Stimulated activated naive CD8-positive, alpha-beta T cell treated with anti-CD3 and anti-CD28 coated beads, Interleukin-15, Interleukin-2, amounts not matched to agents 100 U/mL and 50 U/mL, for 24 hours (primary cell): ENCODE measurements at regions not wholly inside any gene's neighbourhood (a gene's known extent, or its start where the extent isn't known, plus 50 kb on each side); places are given as distances from the start of the nearest gene placed in this dataset.
"Not testable (repeated sequence)": the region's sequence is repeated elsewhere in the genome, so short reads cannot be mapped to it uniquely, and the experiment has no call there.

ENCODE experiments used
- ATAC-seq: fragments of 150-1000 bp; cut with Tn5 transposase; one replicate; pipeline ENCODE4 v1.10.0; 2021
- DNase-seq: peaks from one replicate; pipeline ENCODE4 v3.0.0; 2021

DNA sequence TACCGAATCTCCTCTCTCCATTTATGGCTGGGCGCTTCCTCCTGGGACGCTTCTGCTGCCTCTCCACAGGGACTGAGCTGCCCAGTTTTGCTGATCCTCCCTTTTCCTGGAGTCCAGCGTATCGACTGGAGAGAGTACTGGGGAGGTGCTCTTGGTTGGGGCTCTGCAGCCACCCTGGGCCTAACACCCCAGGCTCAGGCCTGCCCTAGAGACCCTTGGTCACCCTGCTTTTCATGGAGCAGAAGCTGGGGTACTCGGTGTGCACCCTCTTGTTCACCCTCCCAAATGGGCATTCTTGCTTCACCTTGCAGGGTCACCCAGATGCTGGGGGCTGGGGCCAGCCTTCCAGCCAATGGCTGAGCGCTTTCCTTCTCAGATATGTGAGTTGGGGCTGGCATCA is 88.8 kb upstream of the RET start:
- ATAC-seq (no peak), DNase-seq (no peak)

DNA sequence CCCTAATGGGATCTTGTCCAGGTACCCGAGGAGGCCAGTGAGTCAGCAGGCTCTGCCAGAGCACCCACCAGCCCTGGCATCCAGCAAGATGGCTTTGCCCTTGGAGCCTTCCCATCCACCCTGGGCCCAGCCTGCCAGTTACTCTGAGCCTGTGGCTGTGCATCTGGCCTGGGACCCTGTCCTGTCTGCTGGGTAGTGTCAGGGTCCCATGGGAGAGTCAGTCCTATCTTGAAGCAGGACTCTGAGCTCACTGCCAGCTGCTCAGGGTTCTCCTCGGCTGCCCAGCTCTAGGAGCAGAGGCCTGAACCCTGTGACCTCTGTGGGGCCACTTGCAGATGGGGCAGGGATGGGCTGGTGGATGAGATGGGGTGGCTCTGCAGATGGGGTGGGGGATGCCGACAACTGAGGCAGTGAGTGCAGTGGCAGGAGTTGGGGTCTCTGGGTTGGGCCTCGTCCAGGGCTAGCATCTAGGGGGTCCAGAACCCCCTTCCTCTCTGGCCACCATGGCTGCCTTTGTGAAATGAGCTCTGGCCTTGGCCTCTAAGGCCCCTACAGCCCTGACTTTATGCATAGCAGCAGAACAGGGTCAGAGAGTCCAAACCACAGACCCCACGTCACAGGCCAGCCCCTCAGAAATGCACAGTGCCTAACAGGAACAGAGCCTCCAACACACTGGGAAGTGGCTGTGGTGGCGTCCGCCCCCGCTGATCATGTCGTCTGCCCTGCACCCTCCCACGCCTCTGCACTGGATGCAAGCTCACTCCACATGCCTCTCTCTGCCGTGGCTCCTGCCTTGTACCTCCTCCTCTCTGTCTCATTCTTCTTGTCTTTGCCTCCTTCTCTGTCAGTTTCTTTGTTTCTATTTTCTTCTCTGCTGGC is 88.1 kb upstream of the RET start:
- DNase-seq: no peak
- ATAC-seq: peak; percentile 39

DNA sequence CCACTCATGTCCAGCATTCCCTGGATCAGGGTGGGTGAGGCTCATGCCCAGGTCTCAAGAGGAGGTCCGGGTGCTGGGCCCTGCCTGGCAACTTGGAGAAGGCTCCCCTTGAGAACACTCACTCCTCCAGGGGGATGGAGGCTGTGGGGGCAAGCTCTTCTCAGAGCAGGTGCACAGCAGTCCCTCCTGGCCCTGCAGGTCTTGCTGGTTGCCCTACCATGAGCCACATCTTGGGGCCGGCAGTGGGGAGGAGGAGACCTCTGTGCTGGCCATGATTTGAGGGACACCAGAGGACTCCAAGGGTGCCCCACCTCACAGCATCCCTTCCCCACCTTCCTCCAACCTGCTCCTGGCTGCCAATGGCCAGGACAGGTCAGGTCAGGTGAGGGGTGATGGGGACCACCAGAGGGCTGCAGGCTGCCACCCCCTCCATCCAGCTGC is 87.4 kb upstream of the RET start:
- ATAC-seq (no peak), DNase-seq (no peak)

DNA sequence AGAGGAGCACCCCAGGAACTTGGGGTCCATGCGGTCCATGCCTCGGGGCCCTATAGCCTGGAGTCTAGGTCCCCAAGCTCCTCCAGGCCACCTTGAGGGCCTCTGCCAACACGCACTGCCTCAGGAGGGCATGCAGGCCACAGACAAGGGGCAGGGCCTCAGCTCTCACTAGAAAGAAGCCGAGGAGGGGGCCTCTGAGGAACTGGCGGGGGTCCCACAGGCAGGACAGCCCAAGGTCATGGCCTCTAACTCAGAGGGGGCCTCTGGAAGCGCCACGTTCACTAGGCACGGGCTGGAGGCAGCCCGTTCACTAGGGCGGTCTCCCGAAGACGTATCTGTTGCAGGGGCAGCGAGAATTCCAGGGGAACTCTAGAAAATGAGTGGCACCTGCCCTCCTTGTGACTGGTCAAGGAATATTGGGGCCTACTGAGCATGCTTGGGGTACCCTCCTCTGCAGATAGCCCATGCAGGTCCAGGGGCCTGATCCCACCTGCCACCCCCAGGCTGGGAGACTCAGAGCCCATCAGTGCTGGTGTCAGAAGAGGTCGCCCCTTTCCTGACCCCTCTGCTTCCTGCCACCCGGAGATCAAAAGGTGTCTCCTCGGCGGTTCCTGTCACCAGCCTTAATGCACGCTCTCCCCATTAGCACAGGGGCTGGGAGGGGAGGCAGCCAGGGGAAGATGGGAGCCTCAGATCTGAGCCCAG is 86.7 kb upstream of the RET start:
- no peak for DNase-seq

DNA sequence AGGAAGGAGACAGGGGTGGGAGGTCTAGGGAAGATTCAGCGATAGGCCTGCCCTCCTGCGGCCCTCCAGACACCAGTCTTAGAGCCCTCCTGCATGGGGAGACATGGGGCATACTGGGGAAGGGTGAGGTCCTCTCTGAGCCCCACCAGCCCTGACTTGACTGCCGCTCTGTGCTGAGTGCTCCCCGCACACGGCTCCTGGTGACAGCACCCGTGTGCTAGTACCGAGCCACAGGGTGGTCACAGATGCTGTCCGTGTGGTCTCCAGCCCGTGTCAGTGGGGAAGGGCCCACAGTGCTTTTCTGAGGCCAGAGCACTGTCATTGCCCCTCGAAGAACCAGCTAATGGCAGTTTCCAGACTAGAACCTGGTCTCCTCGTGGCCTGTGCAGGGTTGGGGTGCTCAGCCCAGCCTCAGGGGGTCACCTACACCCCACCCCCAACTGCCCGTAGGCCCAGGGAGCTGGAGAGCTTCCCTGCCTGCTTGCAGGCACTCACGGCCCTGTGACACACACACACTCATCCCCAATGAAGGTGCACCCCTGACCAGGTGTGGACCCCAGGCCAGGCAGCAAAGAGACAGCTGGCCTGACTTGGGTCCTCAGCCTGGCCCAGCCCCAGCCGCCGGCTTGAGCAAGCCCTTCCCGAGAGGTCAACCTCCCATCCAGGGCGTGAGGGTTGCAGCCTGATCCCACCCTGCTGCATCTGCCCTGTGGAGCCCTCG is 86.0 kb upstream of the RET start:
- no peak for DNase-seq

More for the DNA sequence above, 86.7 kb upstream of the RET start:
- ATAC-seq: no peak

DNA sequence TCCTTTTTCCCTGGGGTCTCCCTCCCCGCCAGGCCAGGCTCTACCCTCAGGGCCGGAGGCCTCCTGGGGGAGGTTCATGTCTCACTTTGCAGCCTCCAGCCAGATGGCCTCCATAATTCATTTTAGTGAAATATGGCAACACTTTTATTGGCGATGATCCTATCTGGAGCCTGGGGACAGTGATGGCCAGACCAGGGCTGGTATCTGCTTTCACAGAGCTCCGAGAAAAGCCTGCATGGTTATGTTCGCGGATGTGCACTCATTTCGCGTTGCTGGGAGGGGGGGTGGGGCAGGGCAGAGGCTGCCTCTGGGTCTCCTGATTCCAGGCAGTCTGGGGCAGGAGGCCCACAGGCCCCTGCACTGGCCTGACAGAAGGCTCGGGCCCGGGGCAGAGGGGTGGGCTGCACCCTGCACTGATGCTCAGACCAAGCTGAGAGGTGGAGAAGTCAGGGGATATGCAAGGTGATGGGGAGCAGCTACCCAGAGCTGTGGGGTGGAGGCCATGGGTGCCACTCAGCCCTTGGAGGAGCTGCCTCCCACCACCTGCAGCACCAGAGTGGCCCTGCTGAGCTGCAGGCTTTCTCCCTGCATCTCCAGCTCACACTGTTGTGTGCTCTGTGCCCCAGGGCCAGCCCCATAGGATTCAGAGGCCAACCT is 85.3 kb upstream of the RET start:
- DNase-seq (no peak), ATAC-seq (no peak)

More for the DNA sequence above, 86.0 kb upstream of the RET start:
- no peak for ATAC-seq

DNA sequence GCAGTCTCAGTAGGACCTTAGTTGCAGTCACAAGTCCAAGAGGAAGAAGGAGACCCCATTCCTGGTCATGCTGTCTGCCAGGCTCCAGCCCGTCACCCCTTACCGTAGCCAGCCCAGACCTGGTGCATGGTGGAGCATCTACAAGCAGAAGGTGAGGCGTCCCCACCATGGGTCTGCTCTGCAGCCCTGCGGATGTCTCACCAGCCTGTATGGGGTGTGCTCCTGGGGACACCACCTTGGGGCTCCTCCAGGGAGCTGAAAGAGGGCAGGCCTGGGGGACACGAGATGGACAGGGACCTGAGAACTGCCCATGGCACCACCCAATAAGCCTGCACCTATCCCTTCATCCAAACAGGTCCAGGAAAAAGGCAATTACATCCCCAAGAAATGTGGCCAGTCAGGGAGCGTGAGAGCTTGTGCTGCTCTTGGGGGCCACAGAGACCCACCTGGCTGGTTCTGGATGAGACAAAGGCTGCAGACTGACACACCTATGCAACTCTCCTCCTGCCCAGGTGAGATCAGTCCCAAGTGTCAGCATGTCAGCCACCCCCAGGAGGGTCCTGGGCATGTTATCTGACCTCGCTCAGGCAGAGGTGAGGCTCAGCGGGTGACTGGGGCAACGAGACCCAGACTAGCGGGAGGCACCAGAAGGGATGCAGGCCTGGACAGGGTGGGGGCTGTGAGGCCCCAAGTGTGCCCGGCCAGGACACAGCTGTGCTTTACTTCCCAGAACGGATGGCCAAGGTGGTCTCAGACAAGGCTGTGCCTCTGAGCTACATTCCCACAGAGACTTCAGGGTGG is 84.5 kb upstream of the RET start:
- ATAC-seq (no peak), DNase-seq (no peak)

DNA sequence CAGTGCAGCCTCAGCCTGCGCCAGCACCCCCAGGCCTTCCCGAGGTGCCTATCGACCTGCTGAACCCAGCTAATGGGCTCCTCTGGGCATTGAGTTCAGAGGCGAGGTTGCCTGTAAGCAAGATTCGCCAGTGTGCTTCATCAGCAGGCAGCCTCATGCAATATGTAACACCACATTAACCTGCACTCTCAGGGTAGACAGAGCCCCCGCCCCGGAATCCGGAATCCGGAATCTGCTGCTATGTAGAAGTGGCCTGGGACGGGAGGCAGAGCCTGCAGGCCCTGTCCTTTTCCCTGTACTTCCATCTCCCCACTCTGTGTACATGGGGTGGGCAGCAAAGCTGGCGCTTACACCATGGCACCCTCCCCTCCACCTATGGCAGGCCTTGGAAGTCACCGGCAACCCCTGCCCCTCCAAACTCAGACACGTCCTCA is 83.9 kb upstream of the RET start:
- no peak for DNase-seq
- no peak for ATAC-seq

DNA sequence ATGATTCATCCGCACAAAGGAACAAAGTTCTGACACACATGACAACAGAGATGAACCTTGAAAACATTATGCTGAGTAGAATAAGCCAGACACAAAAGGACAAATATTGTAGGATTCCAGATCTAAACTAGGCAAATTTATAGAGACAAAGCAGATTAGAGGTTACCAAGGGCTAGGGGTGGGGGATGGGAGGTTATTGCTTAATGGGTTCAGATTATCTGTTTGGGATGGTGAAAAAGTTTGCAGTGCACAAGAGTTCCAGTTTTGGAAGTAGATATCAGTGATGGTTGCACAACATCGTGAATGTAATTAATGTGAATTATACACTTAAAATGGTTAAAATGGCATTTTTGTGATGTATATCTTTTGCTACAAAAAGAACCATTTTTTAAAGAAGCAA is 82.0 kb upstream of the RET start:
- not testable (repeated sequence) for ATAC-seq, DNase-seq

DNA sequence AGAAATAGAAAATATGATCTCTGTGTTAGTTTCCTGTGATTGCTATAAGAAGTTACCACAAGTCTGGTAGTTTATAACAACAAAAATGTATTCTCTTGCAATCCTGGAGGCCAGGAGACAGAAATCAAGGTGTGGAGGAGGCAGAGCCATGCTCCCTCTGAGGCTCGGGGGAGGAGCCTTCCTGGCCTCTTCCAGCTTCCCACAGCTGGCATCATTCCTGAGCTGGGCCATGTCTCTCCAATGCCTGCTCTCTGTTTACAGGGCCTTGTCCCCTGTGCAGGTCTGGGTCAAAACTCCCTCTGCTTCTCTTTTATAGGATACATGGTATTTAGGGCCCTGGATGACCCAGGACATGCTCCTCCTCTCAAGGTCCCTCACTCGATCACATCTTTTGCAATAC is 81.3 kb upstream of the RET start:
- ATAC-seq (no peak), DNase-seq (no peak)

DNA sequence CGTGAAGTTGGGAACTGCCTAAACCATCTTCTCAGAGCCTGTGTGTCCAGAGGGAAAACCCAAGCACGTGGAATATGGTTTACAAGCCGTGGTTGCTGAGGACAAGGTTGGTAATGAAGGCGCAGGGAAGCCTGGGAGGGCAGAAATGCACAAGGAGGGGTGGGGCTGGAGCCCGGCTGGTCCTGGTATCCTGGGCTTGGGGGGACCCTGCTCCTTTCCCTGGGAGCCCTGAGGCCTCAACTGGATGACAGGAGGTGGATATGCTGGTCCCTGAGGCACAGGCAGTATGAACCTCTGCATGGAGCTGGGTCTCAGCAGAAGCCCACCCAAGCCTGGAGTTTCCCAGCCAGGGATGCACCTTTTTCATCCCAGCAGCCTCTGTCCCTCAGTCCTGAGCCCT is 80.3 kb upstream of the RET start:
- no peak for DNase-seq
- no peak for ATAC-seq

DNA sequence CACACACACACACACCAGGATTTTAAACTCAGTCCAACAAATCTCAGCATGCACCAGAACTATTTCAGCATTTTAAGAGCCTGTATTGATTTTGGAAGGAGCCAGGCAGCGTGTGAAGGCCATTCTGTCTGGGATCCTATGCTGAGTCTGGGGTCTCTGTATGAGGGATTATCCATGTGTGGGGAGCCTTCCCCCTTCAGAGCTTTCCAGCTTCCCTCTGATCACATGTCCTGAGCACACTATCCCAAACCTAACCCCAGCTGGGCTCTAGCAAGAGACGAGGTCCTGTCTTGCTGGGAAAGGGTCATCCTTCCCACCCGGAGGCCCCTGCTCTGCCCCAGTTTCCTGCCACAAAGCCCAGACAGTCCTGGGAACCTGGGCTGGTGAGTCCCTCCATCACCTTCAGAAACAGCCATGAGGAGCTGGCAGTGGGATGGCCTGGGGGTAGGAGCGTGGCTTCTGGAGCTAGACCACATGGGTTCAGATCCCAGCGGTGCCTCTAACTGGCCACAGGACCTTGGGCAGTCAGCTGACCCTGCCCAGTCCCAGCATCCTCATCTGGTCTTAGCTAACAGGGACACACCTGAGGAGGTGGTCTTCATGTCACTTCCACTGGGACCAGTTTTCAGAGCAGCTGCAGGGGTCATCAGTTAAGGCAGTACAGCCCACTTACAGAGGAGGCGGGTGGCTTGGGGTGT is 79.6 kb upstream of the RET start:
- ATAC-seq (no peak), DNase-seq (no peak)

DNA sequence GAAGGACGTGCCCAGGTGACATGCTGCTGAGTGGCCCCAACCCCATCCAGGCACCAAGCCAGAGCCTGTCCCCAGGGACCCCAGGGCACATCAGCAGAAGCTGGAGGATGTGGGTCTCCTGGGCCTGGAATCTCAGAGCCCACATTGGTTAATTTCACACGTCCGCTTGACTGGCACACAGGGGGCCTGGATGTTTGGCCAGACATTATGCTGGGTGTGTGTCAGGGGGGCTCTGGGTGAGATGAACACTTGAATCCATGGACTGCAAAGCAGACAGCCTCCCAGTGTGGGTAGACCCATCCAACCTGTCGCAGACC is 79.1 kb upstream of the RET start:
- ATAC-seq: no peak

DNA sequence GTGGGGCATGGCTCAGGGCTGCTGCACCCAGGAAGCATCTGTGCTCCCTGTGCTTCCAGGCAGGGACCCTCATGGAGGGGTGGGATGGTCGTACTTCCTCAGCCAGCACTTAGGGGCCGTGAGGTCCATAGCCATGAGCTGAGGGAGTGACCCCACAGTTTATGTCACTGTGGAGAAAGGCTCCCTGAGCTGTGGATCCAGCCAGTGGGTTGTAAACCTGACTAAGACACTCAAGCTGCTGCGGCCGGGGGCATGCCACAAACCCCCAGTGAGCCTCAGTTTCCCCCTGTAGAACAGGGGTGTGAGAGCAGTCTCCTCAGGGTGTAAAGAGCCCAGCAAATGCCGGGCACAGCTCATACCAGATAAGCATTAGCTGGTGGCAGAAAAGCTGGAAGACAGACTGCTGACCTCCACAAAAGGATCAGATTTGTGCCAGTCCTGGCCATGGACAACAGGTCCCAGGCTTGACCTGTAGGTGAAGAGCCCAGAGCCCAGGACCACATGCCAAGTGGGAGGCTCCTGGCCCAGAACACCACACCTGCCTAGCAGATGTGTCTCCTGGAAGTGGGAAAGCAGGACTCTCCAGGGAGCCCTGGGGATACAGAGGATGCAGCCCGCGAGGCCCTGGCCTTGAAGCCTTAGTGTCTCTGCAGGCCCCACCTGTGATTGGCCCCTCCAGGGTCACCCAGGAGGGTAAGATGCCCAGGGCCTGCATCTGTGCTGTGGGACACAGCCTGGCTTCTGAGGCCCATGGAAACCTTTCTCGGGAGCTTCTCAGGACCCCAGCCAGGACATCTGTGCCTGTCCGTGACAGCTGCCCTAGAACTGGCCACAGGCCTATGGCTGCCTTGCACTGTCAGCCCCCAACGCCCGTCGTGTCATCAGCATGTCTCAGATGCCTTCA is 78.1 kb upstream of the RET start:
- ATAC-seq: no peak
- DNase-seq: no peak

More for the DNA sequence above, 79.1 kb upstream of the RET start:
- no peak for DNase-seq

DNA sequence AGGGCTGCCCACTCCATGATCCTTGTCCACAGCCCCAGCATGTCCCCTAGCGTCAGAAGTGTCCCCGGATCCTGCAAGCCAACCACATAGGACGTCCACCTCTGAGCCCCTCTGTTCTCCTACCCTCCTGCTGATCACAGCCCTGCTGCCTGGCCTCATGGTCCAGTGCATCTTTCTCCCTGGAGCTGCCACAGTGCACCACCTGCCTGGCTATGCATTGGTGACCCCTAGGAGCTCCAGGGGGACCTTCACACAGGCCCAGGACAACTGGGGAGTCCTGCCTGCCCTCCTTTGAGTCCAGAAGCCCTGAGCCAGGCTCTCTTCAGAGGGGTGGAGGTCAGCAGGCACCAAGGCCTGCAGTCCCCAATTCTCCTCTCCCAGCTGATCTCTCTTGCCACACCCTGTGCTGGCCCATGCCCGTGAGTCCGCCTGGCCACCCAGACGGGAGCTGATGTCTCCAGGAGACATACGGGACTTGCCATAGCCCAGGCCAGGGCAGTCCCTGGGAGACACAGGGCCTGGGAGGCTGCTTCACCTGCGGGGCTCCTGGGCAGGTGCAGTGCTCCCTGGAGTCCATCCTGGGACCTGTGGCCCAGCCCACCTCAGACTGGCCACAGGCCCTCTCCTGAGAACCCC is 77.4 kb upstream of the RET start:
- ATAC-seq (no peak), DNase-seq (no peak)

DNA sequence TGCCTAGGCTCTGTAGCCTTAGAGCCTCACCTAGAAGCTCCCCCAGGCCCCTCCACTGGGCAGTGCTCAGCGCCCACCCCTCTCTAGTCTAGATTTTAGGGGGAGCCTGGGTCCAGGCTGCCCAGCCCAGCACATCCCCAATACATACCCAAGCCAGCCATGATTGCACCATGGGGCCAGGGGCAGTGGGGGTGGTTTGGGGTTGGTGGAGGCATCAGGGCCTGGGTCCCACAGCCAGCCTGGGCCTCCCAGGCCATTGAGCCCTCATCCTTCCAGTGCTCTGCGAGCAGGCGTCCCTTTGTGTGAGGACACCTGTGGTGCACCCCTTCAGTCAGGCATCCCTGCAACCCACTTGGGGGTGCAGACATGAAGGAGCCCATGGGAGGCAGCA is 76.9 kb upstream of the RET start:
- ATAC-seq (no peak), DNase-seq (no peak)

DNA sequence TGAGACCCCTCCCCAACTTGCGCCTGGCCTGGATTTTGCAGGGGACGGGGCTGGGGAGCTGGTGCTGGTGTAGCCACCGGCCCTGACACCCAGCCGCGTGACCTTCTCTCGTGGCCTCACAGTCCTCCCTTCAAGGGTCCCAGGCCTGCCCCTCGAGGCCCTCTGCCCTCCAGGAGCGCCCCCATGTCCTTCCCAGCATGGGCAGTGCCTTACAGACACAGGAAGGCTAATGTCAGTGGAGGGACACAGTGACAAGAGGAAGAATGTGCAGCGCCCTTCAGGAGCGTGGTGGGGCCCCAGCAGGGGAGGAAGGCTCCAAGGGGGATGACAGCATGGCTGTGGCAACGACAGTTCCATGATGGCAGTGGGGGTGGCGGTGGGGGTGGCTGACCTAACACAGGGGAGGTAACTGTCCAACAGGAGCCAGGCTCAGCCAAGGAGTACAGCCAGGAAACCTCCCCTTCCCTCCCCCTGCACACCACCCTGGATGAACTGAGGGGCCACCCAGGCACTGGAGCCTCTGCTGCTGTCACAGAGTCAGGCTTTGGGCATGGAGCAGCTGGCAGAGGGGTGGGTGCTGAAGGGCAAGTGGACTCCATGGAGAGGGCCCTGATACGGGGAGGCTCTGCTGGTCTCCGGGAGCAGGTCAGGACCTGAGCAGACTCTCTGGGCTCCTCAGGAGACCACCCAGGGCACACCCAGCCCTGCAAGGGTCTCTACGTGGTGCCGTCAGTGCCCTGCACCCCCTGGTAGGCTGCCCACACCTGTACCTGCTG is 76.0 kb upstream of the RET start:
- ATAC-seq: no peak
- DNase-seq: no peak

DNA sequence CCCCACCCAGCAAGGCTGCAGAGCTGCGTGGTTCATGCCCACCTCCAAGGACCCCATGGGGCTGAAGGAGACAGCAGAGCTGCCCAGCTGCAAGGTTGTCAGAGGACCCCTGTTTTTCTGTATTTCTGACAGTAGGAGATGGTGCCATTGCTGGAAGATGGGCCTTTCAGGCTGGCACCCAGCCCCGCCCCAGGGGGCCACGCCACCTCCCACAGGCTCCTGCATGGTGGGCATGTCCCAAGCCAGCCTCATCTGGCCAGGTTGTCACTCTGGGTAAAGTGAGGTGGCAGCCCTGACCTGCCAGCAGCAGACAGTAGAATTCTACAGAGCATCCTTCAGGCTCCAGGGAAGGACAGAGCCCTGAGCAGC is 75.5 kb upstream of the RET start:
- ATAC-seq (no peak), DNase-seq (no peak)

DNA sequence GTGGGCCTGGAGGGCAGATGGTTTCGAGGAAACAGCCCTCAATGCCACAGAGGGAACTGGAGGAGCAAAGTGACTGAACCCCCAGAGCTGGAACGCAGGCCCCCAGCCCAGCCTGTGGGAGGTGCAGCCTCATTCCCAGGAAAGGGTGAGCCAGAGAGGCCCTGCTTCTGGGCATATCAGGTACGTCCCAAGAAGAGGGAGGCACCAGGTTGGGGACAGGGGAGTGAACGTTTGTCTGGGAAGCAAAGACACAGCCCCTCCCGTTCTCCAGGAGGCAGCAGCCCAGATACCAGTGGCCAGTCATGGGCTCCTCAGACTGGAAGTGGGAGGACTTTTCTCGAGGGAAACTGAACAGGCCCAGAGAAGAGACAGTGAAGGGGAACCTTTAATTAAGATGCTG is 74.3 kb upstream of the RET start:
- ATAC-seq (no peak), DNase-seq (no peak)
